AG10803 (cell line): ENCODE measurements at regions not wholly inside any gene's neighbourhood (a gene's known extent, or its start where the extent isn't known, plus 50 kb on each side); places are given as distances from the start of the nearest gene placed in this dataset.

Source experiments
- DNase-seq: peaks from one replicate; pipeline ENCODE4 v3.0.0; 2010; ENCODE audit warnings: low read depth
- H3K4me3 ChIP-seq: 2 replicates; pipeline ENCODE4 v1.5.1; 2011; ENCODE audit warnings: mild to moderate bottlenecking, low read length, control low read depth
- CTCF ChIP-seq: conservative IDR thresholded peaks from 2 replicates; pipeline ENCODE4 v1.5.1; 2011; ENCODE audit warnings: mild to moderate bottlenecking, low read length, control low read depth, inconsistent platforms

GRCh38 chr20:57936636-57937385 lies 227.0 kb upstream of the PMEPA1 start:
- no peak for TF ChIP-seq CTCF
- H3K4me3 ChIP-seq: no peak overlapping the region
- no peak for DNase-seq

DNA sequence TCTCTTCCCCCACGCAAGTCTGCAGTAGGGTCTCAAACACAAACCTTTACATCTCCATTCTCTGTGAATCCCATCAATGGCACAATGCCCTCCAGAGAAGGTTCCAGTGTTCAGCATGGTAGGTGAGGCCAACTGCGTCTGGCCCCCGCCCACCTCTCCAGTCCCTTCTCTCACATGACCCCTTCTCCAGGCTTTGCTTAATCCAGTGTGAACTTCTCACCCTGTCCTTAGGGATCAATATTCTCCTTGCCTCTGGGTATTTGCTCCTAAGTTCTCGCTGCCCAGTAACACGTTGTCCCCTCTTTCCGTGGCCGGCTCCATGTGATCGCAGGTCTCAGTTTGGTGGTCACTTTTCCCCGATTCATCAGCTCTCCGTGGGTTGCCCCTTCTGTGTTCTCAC lies 225.1 kb upstream of the PMEPA1 start:
- TF ChIP-seq CTCF: no peak
- no peak for DNase-seq
- no peak overlapping the region for H3K4me3 ChIP-seq

DNA sequence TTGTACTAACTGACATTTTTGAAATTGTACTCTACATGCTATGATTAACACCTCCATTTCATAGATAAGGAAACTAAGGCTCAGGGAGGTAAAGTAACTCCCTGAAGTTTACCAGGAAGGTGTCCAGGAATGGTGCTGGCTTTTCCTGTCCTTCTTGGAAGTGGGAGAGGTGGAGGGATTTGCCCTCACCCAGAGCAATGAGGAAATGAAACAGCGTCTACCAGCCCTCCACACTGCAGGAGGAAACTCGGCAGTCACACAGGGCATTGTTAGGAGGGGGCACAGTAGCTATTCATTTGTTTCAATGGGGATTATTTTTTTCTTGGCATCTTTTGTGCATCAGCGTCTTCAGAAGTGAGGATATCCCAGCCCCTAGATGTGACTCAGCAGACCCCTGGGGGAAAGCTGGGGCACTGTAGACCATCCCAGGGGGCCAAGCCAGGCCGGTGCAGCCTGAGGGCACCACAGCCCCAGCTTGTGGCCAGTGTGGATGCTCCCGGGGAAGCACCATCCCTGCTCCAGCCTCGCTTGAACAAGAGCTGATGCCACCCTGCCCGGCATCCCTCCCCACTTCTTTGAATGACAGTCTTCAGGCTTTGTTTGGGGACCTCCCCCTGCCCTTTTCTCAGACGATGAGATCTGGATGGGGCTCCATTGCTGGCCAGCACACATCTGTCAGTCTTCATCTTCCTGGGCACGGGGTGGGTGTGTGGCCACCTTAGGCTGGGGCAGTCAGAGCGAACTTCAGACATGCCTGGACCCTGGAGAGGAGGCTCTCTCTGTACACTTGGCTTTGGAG lies 224.4 kb upstream of the PMEPA1 start:
- no peak for DNase-seq
- no peak for TF ChIP-seq CTCF
- no peak overlapping the region for H3K4me3 ChIP-seq

DNA sequence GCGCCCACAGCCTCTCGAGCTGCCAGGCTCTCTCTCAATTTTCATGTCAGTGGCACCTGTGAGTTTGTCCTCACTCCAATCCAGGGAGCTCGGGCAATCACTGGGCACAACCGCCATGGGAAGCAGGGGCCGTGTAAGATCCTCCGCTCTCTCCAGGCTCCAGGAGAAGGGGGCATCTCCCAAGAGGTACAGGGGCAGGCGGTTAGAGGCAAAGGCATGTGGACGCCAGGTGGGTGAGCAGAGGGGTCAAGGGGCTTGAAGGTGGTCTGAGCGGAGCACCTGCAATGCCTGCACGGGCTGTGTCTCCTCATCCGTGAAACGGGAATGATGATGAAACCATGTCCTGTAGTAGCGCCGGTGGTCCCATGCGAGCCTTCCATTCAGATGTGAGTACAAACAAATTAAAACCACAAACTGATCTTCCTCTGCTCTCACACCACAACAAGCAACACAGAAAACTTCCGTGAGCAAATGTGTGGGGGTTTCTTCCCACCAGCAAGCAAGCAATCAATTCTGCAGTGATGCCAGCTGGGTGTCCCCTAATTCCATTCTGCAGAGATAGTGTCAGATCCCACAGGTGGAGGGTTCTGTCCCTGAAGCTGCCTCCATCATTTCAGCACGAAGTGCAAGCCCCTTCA lies 222.5 kb upstream of the PMEPA1 start:
- TF ChIP-seq CTCF: no peak
- no peak overlapping the region for H3K4me3 ChIP-seq
- DNase-seq: no peak

- no peak for DNase-seq
- no peak for TF ChIP-seq CTCF
- no peak overlapping the region for H3K4me3 ChIP-seq
Observed at GRCh38 chr20:57930351-57930750, 220.5 kb upstream of the PMEPA1 start.

- peak; percentile 80 for DNase-seq
- no peak for TF ChIP-seq CTCF
- no peak overlapping the region for H3K4me3 ChIP-seq
Observed at GRCh38 chr20:57928181-57928967, 218.6 kb upstream of the PMEPA1 start.
